GM12874 (cell line): ENCODE measurements at regions not wholly inside any gene's neighbourhood (a gene's known extent, or its start where the extent isn't known, plus 50 kb on each side); places are given as distances from the start of the nearest gene placed in this dataset.

Experiments
- TF ChIP-seq, protein P1 (sequence below): IDR thresholded peaks from 2 replicates; pipeline ENCODE4 v1.5.1; 2011; ENCODE audit warnings: low read depth, mild to moderate bottlenecking, control low read depth, low read length, moderate library complexity; ENCODE audit not compliant: insufficient read depth

DNA sequence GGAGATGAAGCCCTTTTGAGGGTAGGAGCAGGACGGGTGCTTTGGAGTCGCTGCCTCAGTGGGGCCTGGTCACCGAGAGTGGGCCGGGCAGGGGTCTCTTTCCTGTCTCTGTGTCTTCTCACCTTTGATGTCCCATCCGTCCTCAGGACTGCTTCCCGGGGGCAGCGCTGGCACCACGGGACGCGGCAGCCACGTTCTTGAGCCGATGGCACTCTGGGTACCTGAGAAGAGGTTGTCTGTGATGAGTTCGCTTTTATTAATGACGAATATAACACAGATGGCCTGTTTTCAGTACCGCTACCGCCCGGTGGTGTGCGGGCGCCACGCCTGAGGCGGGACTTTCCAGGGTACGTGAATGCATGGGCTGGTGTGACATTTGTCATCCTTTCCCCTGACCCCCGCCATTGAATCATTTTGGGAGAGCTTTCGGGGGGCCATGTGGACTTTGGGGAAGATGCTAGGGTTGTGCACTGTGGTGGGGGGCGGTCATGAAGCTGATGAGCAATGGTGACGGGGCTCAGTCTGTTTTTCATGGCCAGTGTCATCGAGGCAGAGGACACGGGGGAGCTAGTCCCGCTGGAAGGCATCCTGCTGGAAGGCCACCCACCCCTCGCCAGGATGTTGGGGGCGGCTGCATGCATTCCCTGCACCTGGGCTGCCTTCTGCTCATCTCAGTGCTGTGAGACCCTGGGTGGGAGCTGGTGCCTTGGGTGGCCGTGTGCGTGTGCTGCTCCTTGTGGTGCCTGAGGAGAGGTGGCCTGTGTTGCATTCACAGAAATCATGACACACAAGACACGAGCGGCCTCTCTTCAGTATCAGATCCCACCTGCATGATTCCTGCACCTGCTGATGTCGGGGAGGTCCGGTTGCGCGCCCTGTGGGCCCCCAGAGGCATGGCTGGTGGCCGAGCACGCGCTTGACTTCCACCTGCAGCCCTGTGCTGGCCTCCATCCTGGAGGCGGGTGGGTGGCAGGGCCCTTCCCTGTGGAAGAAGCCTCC is 162.5 kb upstream of the RTL1 start:
- TF ChIP-seq, protein P1, sequence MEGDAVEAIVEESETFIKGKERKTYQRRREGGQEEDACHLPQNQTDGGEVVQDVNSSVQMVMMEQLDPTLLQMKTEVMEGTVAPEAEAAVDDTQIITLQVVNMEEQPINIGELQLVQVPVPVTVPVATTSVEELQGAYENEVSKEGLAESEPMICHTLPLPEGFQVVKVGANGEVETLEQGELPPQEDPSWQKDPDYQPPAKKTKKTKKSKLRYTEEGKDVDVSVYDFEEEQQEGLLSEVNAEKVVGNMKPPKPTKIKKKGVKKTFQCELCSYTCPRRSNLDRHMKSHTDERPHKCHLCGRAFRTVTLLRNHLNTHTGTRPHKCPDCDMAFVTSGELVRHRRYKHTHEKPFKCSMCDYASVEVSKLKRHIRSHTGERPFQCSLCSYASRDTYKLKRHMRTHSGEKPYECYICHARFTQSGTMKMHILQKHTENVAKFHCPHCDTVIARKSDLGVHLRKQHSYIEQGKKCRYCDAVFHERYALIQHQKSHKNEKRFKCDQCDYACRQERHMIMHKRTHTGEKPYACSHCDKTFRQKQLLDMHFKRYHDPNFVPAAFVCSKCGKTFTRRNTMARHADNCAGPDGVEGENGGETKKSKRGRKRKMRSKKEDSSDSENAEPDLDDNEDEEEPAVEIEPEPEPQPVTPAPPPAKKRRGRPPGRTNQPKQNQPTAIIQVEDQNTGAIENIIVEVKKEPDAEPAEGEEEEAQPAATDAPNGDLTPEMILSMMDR: no peak

- TF ChIP-seq, protein P1: no peak
These were observed 163.4 kb upstream of the RTL1 start for GRCh38 chr14:101066826-101067510.

- TF ChIP-seq, protein P1: no peak
These were observed 165.0 kb upstream of the RTL1 start for GRCh38 chr14:101068313-101069227.

DNA sequence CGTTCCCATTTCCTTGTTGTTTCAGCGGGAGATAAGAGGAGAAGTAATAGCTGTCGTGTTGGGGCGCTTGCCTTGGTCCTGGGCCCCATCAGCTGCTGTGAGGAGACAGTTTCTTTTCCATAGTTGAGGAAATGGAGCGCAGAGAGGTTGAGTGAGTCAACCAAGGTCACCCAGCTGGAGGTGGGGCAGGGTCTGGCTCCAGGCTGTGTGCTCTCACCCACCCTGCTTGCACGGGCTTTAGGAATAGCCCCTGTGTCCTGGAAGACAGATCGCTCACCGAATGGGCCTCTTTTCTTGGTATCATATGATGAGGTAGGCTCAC is 165.7 kb upstream of the RTL1 start:
- TF ChIP-seq, protein P1: no peak

- TF ChIP-seq, protein P1: no peak
These were observed 166.3 kb upstream of the RTL1 start for GRCh38 chr14:101069666-101070362.

DNA sequence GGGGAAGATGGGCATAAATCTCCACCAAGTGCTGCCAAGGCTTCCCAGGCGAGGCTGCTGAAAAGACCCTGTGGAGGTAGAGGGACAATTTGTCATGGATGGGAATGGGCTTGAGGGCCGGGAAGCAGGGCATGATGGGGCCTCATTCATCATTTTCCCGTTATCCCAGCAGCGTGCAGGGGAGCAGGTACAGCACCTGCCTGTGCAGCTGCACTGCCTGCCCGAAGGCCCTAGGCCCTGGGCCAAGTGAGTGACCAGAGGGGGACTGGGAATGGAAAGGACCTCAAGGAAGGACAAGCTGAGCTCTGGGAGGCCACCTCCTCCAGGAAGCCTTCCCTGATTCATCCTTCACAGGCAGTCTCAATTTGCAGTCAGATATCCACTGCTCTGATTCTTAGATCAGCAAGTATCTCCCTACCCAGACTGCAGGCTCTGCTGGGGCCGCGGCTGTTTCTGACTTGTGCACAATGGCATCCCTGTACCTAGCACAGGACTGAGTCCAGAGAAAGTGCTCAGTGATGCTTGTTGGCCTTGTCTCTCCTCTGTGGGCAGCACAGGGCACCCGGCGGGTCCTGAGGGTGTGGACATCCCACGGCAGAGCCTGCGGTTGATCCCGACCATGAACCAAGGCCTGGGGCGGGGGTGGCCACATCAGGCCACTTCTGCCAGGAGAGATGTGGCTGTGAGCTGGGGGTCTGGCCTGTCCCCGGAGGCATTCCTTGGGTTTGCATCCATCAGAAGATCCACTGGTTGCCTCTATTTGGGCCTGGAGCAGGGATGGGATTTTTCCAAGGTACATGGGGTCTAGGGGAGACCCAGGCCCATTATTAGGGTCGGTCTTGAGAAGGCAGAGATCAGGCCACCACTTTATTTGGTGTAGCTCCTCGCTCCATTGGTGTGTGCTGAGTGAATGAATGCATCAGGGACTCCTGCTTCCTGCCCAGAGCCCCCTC is 167.3 kb upstream of the RTL1 start:
- TF ChIP-seq, protein P1: no peak
